SK-N-SH treated with all-trans-retinoic acid at 6 μM for 48 hours (cell line): ENCODE measurements at regions not wholly inside any gene's neighbourhood (a gene's known extent, or its start where the extent isn't known, plus 50 kb on each side); places are given as distances from the start of the nearest gene placed in this dataset.
"Not testable (repeated sequence)": the region's sequence is repeated elsewhere in the genome, so short reads cannot be mapped to it uniquely, and the experiment has no call there.

ENCODE experiments used
- ATAC-seq: fragments of 200-7000 bp; cut with Tn5 transposase; 3 replicates; pipeline ENCODE4 v1.9.1; 2020; ENCODE audit warnings: mild to moderate bottlenecking, moderate library complexity
- BACH2 ChIP-seq: fragments of 250-450 bp; sonication (Bioruptor Pico); IDR thresholded peaks from 2 replicates; pipeline ENCODE4 v1.9.0; 2021; ENCODE audit warnings: mild to moderate bottlenecking, borderline replicate concordance
- CREB5 ChIP-seq: fragments of 250-450 bp; sonication (Bioruptor Pico); IDR thresholded peaks from 2 replicates; pipeline ENCODE4 v1.5.1; 2020; ENCODE audit warnings: low read depth, mild to moderate bottlenecking, moderate library complexity
- CSDC2 ChIP-seq: fragments of 250-450 bp; sonication (Bioruptor Pico); IDR thresholded peaks from 2 replicates; pipeline ENCODE4 v1.5.0; 2020; ENCODE audit warnings: mild to moderate bottlenecking, moderate library complexity
- CSRNP3 ChIP-seq: fragments of 250-450 bp; sonication (Bioruptor Pico); IDR thresholded peaks from 2 replicates; pipeline ENCODE4 v1.5.1; 2021; ENCODE audit warnings: mild to moderate bottlenecking, moderate library complexity
- ESRRG ChIP-seq: fragments of 250-450 bp; sonication (Bioruptor Pico); IDR thresholded peaks from 2 replicates; pipeline ENCODE4 v1.6.1; 2021; ENCODE audit warnings: mild to moderate bottlenecking
- GLIS3 ChIP-seq: fragments of 250-450 bp; sonication (Bioruptor Pico); IDR thresholded peaks from 2 replicates; pipeline ENCODE4 v1.5.0; 2020; ENCODE audit warnings: mild to moderate bottlenecking, moderate library complexity
- ISL1 ChIP-seq: fragments of 250-450 bp; sonication (Bioruptor Pico); IDR thresholded peaks from 2 replicates; pipeline ENCODE4 v2.1.2; 2022; ENCODE audit warnings: mild to moderate bottlenecking, moderate library complexity
- OSR1 ChIP-seq: fragments of 250-450 bp; sonication (Bioruptor Pico); IDR thresholded peaks from 2 replicates; pipeline ENCODE4 v1.8.0; 2022; ENCODE audit warnings: moderate library complexity, mild to moderate bottlenecking, inconsistent platforms
- PATZ1 ChIP-seq: fragments of 250-450 bp; sonication (Bioruptor Pico); IDR thresholded peaks from 2 replicates; pipeline ENCODE4 v1.8.0; 2020; ENCODE audit warnings: mild to moderate bottlenecking, moderate library complexity, borderline replicate concordance
- PPARA ChIP-seq: fragments of 250-450 bp; sonication (Bioruptor Pico); IDR thresholded peaks from 2 replicates; pipeline ENCODE4 v1.5.0; 2020; ENCODE audit warnings: mild to moderate bottlenecking, borderline replicate concordance
- RARB ChIP-seq: fragments of 250-450 bp; sonication (Bioruptor Pico); IDR thresholded peaks from 2 replicates; pipeline ENCODE4 v1.8.0; 2021; ENCODE audit warnings: mild to moderate bottlenecking, moderate library complexity
- TOX ChIP-seq: fragments of 250-450 bp; sonication (Bioruptor Pico); IDR thresholded peaks from 2 replicates; pipeline ENCODE4 v1.8.0; 2021; ENCODE audit warnings: mild to moderate bottlenecking, moderate library complexity, borderline replicate concordance
- ZC3H10 ChIP-seq: fragments of 250-450 bp; sonication (Bioruptor Pico); IDR thresholded peaks from 2 replicates; pipeline ENCODE4 v1.5.1; 2021; ENCODE audit warnings: mild to moderate bottlenecking, moderate library complexity
- ZFP3 ChIP-seq: fragments of 250-450 bp; sonication (Bioruptor Pico); IDR thresholded peaks from 2 replicates; pipeline ENCODE4 v1.5.0; 2020; ENCODE audit warnings: mild to moderate bottlenecking, moderate library complexity
- ZFP30 ChIP-seq: fragments of 450-650 bp; formaldehyde crosslinking; IDR thresholded peaks from 2 replicates; pipeline ENCODE4 v1.5.0; 2022; ENCODE audit warnings: mild to moderate bottlenecking, moderate library complexity
- ZNF565 ChIP-seq: fragments of 450-650 bp; formaldehyde crosslinking; conservative IDR thresholded peaks from 2 replicates; pipeline ENCODE4 v1.5.0; 2020; ENCODE audit warnings: low read depth, mild to moderate bottlenecking, moderate library complexity

- TF ChIP-seq CSRNP3 (CRISPR knock-in tag): no peak
- no peak for TF ChIP-seq PATZ1 (CRISPR knock-in tag)
- no peak for TF ChIP-seq RARB
- TF ChIP-seq PPARA (CRISPR knock-in tag): no peak
- no peak for TF ChIP-seq TOX (CRISPR knock-in tag)
- TF ChIP-seq CREB5: no peak
- TF ChIP-seq ZFP3 (CRISPR knock-in tag): no peak
- TF ChIP-seq GLIS3 (CRISPR knock-in tag): no peak
- no peak for TF ChIP-seq OSR1
- TF ChIP-seq BACH2: no peak
- TF ChIP-seq ESRRG (CRISPR knock-in tag): no peak
- no peak for TF ChIP-seq ZC3H10 (CRISPR knock-in tag)
- TF ChIP-seq ZFP30 (CRISPR knock-in tag): no peak
- no peak for TF ChIP-seq ZNF565 (CRISPR knock-in tag)
These were observed 54.8 kb upstream of the MITF start (continued) for GRCh38 chr3:69684309-69684961.

- TF ChIP-seq PATZ1 (CRISPR knock-in tag) (no peak), ZFP3 (CRISPR knock-in tag) (no peak), CSDC2 (CRISPR knock-in tag) (no peak), GLIS3 (CRISPR knock-in tag) (no peak), CSRNP3 (CRISPR knock-in tag) (no peak), TOX (CRISPR knock-in tag) (no peak), ZNF565 (CRISPR knock-in tag) (no peak)
- ATAC-seq: peak; percentile 90
These were observed 56.0 kb upstream of the MITF start for GRCh38 chr3:69683082-69683806.

GRCh38 chr3:69677456-69677855, 61.8 kb upstream of the MITF start:
- ATAC-seq: not testable (repeated sequence)

GRCh38 chr3:69675786-69676530, 63.3 kb upstream of the MITF start:
- no peak for ATAC-seq

GRCh38 chr3:69674752-69675151, 64.5 kb upstream of the MITF start:
- no peak for TF ChIP-seq ISL1 (CRISPR knock-in tag)
- ATAC-seq: no peak

More at GRCh38 chr3:69675786-69676530, 63.3 kb upstream of the MITF start:
- peak; percentile 40 for TF ChIP-seq ISL1 (CRISPR knock-in tag)
- no peak for TF ChIP-seq ZFP30 (CRISPR knock-in tag)
- TF ChIP-seq, all 23 proteins: peak for 1
